Endothelial cell of umbilical vein (primary cell): ENCODE measurements at regions not wholly inside any gene's neighbourhood (a gene's known extent, or its start where the extent isn't known, plus 50 kb on each side); places are given as distances from the start of the nearest gene placed in this dataset.

Experiments
- BruUV-seq: library from RNA; stranded (reverse); fragments of 400-500 nt; replicated peaks from 2 replicates; lab custom pipeline; 2021; lab: Mats Ljungman, UMichigan
- CTCF ChIA-PET: fragments of 300-600, 350-600 bp; sonication (Branson Sonifier 250); formaldehyde crosslinking; loops from one replicate; lab custom pipeline; 2021; ENCODE audit warnings: antibody characterized with exemption, inconsistent platforms; lab: Charles Lee
- POLR2A ChIA-PET: fragments of 300-600, 350-600 bp; sonication (Branson Sonifier 250); formaldehyde crosslinking; loops from one replicate; lab custom pipeline; 2021; ENCODE audit warnings: antibody characterized with exemption, inconsistent platforms; lab: Charles Lee
- DNase-seq: peaks from one replicate; pipeline ENCODE4 v3.0.0-alpha.2; 2011; ENCODE audit warnings: low read depth, low spot score
- FAIRE-seq: peaks from 2 replicates; lab custom pipeline; 2011; peaks lifted over from hg19 to GRCh38; lab: Jason Lieb, UNC
- H2AFZ ChIP-seq: 2 replicates; pipeline ENCODE4 v1.6.0; 2012; ENCODE audit warnings: low read depth, low read length, control low read depth, inconsistent platforms
- H3K27ac ChIP-seq: 2 replicates; pipeline ENCODE4 v1.5.1; 2011; ENCODE audit warnings: low read depth, mild to moderate bottlenecking, control low read depth, low read length, moderate library complexity; ENCODE audit not compliant: insufficient read depth
- H3K27me3 ChIP-seq, 2 experiments: 2 replicates each; pipeline versions ENCODE4 v1.6.0 to v1.6.1; 2011; ENCODE audit warnings: low read length in 2 of 2, mixed read lengths in 1 of 2; ENCODE audit not compliant: control insufficient read depth in 2 of 2, insufficient read depth in 2 of 2
- H3K36me3 ChIP-seq, 2 experiments: 2 replicates in 1 of 2; 3 replicates in 1 of 2; pipeline ENCODE4 v1.5.1; 2011; ENCODE audit warnings: low read length in 2 of 2, mild to moderate bottlenecking in 1 of 2, moderate library complexity in 1 of 2; ENCODE audit not compliant: control insufficient read depth in 2 of 2, insufficient read depth in 2 of 2; ENCODE audit errors: extremely low read depth in 1 of 2
- H3K4me1 ChIP-seq: 3 replicates; pipeline ENCODE4 v1.5.1; 2011; ENCODE audit warnings: mild to moderate bottlenecking, low read length; ENCODE audit not compliant: control insufficient read depth, insufficient read depth; ENCODE audit errors: extremely low read depth
- H3K4me2 ChIP-seq: 2 replicates; pipeline ENCODE4 v1.6.1; 2011; ENCODE audit warnings: low read length, control low read depth, mixed read lengths; ENCODE audit not compliant: insufficient read depth
- H3K4me3 ChIP-seq, 3 experiments: fragments of 200-600 bp in 1 of 3; sonication (generic), shearing (Covaris generic) in 1 of 3; replicated peaks in 1 of 3; 2 replicates each; pipeline ENCODE4 v1.5.1; 2011 to 2016; ENCODE audit warnings: control low read depth in 3 of 3, low read length in 3 of 3, mild to moderate bottlenecking in 2 of 3, inconsistent platforms in 1 of 3, low read depth in 1 of 3, moderate library complexity in 1 of 3; ENCODE audit not compliant: insufficient read depth in 1 of 3
- H3K79me2 ChIP-seq: 2 replicates; pipeline ENCODE4 v1.6.0; 2012; ENCODE audit warnings: low read length, inconsistent platforms; ENCODE audit not compliant: control insufficient read depth, insufficient read depth
- H3K9ac ChIP-seq: replicated peaks from 2 replicates; pipeline ENCODE3; 2011; ENCODE audit warnings: low read length, control low read depth; ENCODE audit not compliant: insufficient read depth; ENCODE audit errors: extremely low read depth
- H3K9me1 ChIP-seq: replicated peaks from 3 replicates; pipeline ENCODE4 v1.6.0; 2011; ENCODE audit warnings: mild to moderate bottlenecking, low read length; ENCODE audit not compliant: control insufficient read depth, insufficient read depth; ENCODE audit errors: extremely low read depth
- H3K9me3 ChIP-seq: replicated peaks from 2 replicates; pipeline ENCODE4 v1.5.1; 2012; ENCODE audit warnings: low read length, inconsistent platforms; ENCODE audit not compliant: control insufficient read depth, insufficient read depth
- H4K20me1 ChIP-seq: replicated peaks from 2 replicates; pipeline ENCODE3; 2011; ENCODE audit warnings: mild to moderate bottlenecking, low read length; ENCODE audit not compliant: control insufficient read depth, insufficient read depth; ENCODE audit errors: extremely low read depth
- CTCF ChIP-seq, 2 donors: IDR thresholded peaks; 1 replicate in 1 of 2; 2 replicates in 1 of 2; pipeline ENCODE4 v1.5.1; 2011; ENCODE audit warnings: low read length in 2 of 2, mild to moderate bottlenecking in 2 of 2, moderate library complexity in 2 of 2, control low read depth in 1 of 2, inconsistent platforms in 1 of 2, low read depth in 1 of 2; ENCODE audit not compliant: insufficient read depth in 1 of 2; ENCODE audit errors: extremely low read depth in 1 of 2
- EZH2 ChIP-seq: IDR thresholded peaks from 2 replicates; pipeline ENCODE4 v1.6.1; 2012; ENCODE audit warnings: borderline replicate concordance, low read depth, mild to moderate bottlenecking, moderate library complexity, low read length, inconsistent platforms; ENCODE audit not compliant: severe bottlenecking
- FOS ChIP-seq: IDR thresholded peaks from 2 replicates; pipeline ENCODE4 v1.6.1; 2011; ENCODE audit warnings: mild to moderate bottlenecking, low read length, moderate library complexity, borderline replicate concordance; ENCODE audit not compliant: insufficient read depth
- GATA2 ChIP-seq: IDR thresholded peaks from 2 replicates; pipeline ENCODE4 v1.7.0; 2011; ENCODE audit warnings: low read depth, mild to moderate bottlenecking, moderate library complexity, mixed read lengths, low read length; ENCODE audit not compliant: insufficient read length, insufficient read depth
- JUN ChIP-seq: IDR thresholded peaks from 2 replicates; pipeline ENCODE4 v1.6.1; 2011; ENCODE audit warnings: borderline replicate concordance, low read depth; ENCODE audit not compliant: insufficient read length, insufficient read depth
- MYC ChIP-seq: IDR thresholded peaks from one replicate; pipeline ENCODE4 v1.6.1; 2011; ENCODE audit warnings: mild to moderate bottlenecking, low read depth, low read length
- POLR2A ChIP-seq: IDR thresholded peaks from 2 replicates; pipeline ENCODE4 v1.6.1; 2012; ENCODE audit warnings: low read depth, mild to moderate bottlenecking, control low read depth, low read length
- POLR2AphosphoS5 ChIP-seq: IDR thresholded peaks from 2 replicates; pipeline ENCODE4 v1.6.1; 2012; ENCODE audit warnings: low read depth, mild to moderate bottlenecking, control low read depth, low read length, moderate library complexity; ENCODE audit not compliant: insufficient read depth
- dilution Hi-C: fragments of 300-500 bp; cut with MboI; formaldehyde crosslinking; loops from one replicate; pipeline ENCODE4 v1.15.0; 2019; ENCODE audit warnings: low sequenced_read_pairs; ENCODE audit not compliant: extremely low pct_ligation_motif_present
- intact Hi-C: fragments of 100-400 bp; cut with micrococcal nuclease; formaldehyde crosslinking; loops from one replicate; pipeline ENCODE4 v1.10.0; 2022
- TF ChIP-seq, protein P1 (sequence below): IDR thresholded peaks from 2 replicates; pipeline ENCODE4 v1.6.1; 2011; ENCODE audit not compliant: insufficient read depth, insufficient read length

DNA sequence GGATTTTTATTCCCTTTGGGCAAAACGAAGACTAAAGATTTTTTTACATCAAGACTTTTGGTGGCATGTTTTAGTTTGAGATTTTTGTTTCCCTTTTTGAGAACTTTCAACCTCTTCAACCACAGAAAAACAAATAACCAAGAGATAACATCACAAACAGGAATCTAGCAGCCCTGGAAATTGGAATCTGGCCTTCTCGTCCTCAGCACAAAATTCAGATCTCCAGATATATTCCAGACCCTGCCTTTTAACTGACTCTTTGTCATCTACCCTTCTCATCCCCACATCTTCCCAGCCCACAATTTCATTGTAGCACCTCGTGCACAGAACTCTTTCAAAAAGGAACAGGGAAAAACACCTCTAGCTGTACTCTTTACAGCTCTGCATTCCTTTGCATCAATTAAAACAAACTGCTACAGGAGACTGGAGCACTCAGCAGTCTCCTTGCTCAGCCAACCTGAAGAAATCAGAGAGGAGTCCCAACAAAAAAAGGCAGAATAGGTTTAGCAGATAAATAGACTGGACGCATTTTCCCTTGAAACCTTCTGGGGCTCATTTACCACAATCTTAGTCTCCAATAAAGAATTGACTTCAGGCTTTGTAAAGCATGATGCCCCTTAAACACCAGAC lies 251.0 kb downstream of the TTLL7 start:
- H3K4me3 ChIP-seq: no peak overlapping the region
- H3K4me1 ChIP-seq: no peaks in the 10 kb centered on the region
- H3K27me3 ChIP-seq: no peaks in the 10 kb centered on the region
- intact Hi-C loops (no loop called here), dilution Hi-C loops (no loop called here)
- ChIA-PET CTCF (no interaction called here), POLR2A (no interaction called here)
- H3K9me3 ChIP-seq: no peaks in the 10 kb centered on the region
- no peaks in the 10 kb centered on the region for H3K36me3 ChIP-seq
- DNase-seq (no peak), FAIRE-seq (no peak)
- no peaks in the 10 kb centered on the region for H4K20me1 ChIP-seq
- no peak overlapping the region for H3K9ac ChIP-seq
- no peak overlapping the region for H3K27ac ChIP-seq
- no peak overlapping the region for H3K4me2 ChIP-seq
- BruUV-seq: no TSS peak
- H2AFZ ChIP-seq: no peak overlapping the region
- no peaks in the 10 kb centered on the region for H3K79me2 ChIP-seq
- no peak for TF ChIP-seq GATA2
- no peak for TF ChIP-seq POLR2A
- no peak for TF ChIP-seq EZH2
- TF ChIP-seq CTCF (IDR thresholded peaks at IDR 0.05; ENCODE audit: extremely low read depth in 1 of 2, insufficient read depth in 1 of 2, low read depth in 1 of 2, low read length in 2 of 2): no peak
- no peak for TF ChIP-seq JUN
- TF ChIP-seq, protein P1, sequence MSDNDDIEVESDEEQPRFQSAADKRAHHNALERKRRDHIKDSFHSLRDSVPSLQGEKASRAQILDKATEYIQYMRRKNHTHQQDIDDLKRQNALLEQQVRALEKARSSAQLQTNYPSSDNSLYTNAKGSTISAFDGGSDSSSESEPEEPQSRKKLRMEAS: no peak
- TF ChIP-seq POLR2AphosphoS5: no peak
- TF ChIP-seq FOS: no peak
- no peak for TF ChIP-seq MYC
- no peaks in the 10 kb centered on the region for H3K9me1 ChIP-seq
